ENCODE measurements at regions not wholly inside any gene's neighbourhood (a gene's known extent, or its start where the extent isn't known, plus 50 kb on each side); places are given as distances from the start of the nearest gene placed in this dataset.

GRCh38 chr2:2830576-2830975 lies 499.5 kb upstream of the MYT1L start:
- TF ChIP-seq CTCF (IDR thresholded peaks at IDR 0.05) (no peak), POLR2A (IDR thresholded peaks at IDR 0.05) (no peak)

Data from body of pancreas (tissue), 4 donors.